Activated CD8-positive, alpha-beta memory T cell treated with anti-CD3 and anti-CD28 coated beads for 48 hours (primary cell): ENCODE measurements at regions not wholly inside any gene's neighbourhood (a gene's known extent, or its start where the extent isn't known, plus 50 kb on each side); places are given as distances from the start of the nearest gene placed in this dataset.

ENCODE experiments used
- DNase-seq, 3 experiments: peaks; one replicate each; pipeline ENCODE4 v3.0.0-alpha.2; 2020; ENCODE audit warnings: low read depth in 2 of 3, low spot score in 2 of 3

DNA sequence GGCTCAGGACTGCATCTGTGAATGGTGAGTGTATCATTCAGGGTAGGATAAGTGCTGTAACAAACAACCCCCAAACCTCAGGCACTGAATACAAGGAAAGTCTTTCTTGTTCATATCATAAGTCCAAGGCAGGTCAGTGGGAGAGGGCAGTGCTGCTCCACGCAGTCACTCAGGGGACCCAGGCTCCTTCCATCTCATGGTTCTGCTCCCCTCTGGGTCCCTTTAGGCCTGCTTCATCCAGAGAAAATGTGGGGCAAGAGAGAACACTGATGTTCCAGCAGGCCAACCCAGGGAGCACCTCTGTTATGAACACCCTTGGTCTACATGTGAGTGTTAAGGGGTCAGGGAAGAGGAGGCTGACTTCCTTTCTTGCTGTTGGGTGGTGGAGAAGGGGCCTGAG, 187.8 kb downstream of the CHST1 start:
- no peak for DNase-seq

DNA sequence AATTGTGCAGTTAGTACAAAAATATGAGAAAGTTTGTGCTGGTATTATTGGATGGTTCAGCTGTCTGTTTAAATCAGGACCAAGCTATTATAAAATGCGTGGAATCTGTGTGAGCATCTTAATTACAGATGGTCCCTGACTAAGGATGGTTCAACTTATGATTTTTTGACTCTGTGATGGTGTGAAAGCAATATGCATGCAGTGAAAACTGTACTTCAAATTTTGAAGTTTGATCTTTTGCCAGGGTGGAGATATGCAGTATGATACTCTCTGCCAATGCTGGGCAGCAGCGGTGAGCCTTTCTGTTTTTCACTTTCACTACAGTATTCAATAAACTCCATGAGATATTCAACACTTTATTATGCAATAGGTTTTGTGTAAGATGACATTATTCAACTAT, 189.3 kb downstream of the CHST1 start:
- DNase-seq, result no peak

DNA sequence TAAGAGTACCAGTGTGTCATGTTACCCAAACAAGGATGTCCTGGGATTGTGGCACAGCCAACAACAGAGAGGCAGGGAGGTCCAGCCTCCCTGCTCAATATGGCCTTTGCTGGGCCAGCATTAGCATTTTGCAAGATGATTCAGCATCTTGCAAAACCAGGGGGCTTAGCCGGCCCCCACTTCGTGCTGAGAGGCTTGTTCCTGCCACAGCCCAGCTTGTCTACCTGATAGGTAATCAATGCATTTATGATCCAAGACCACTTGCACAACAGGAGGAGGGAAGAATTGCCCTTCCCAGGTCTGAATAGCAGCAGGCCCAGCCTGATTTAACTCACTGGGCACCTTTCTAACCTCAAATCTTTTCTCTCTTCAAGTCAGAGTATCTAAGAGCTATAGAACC, 189.0 kb upstream of the SYT13 start:
- DNase-seq, result no peak

DNA sequence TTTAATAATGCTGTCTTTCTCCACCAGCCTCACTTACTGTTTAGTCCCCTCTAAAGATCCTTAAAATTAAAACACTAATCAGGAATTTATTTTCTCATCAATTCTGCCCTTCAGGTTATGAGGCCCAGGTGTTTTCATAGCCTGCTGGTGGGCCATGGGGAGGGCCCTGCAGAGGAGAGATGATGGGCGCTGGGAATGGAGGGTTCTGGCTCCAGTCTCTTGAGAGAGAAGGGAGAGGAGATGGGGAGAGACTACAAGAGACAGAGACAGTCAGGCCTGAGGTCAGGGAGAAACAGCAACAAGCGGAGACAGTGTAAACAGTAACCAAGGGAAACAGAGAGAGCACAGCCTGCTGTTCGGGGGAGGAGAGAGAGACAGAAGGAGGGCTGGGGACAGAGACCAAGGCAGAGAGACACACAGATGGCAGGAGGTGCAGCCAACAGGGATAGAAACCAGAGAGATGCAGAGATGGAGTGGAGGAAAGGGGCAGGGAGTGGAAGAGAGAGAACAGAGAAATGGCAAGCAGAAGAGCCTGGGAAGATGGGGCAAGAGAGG, 187.3 kb upstream of the SYT13 start:
- no peak for DNase-seq

DNA sequence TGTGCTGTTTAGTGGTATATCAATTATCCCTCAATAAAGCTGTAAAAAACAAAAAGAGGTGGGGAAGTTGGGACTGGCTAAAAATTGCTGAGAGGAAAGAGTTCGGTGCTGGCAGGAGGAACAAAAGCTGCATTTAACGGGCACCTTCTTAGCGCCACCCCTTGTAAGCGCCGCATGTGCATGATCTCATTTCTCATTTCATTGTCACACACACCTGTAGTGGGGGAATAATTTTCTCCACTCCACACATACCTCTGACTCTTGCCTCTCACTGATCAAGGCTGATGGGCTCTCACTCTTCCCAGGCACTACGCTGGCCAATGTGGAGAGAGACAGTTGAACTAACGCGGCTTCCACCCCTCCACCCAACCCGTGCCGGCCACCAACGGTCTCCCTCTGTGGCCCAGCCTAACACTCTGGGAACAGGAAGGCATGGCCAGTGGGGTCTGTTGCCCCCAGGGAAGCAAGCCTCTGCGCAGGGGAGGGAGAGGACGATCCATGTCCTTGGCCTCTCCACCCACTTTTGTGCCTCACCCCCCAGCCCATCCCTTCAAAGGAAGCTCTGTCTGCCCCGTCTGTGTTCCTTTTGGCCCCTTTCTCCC, 186.7 kb upstream of the SYT13 start:
- no peak for DNase-seq

DNA sequence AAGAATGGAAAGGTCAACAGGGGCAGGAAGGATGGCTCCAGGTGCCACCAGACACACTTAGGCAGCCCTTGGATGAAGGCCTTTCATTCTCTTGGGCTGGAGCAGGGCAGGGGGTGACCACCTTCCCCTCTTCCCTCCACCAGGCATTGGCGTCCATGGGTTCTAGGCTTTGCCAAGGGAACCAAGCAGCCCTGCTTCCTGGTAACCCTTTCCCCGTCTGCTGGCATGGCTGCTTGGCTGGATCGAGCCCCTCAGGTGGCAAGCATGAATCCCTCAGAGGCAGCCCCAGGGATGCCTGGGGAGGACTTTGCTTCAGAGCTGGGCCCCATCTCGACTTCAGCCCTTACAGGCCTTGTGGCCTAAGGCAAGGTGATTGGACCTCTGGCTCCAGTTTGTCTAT, 185.1 kb upstream of the SYT13 start:
- no peak for DNase-seq

DNA sequence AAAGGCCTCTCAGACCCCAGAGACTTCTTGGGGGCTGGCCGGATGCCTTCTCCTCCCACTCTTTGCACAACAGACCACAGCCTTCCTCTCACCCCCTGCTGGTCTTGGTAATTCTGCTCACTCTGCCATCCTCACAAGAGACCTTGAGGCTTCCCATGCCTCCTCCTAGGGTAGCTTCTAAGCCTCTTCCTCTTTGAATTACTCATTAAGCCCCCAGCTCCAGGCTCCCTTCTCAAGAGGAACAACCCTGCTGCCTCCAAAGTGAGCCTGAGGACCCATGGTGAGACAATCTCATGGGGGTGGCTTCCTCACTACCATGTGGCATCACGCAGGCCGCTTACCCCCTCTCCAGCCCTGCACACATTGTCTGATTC, 184.6 kb upstream of the SYT13 start:
- DNase-seq, result no peak

DNA sequence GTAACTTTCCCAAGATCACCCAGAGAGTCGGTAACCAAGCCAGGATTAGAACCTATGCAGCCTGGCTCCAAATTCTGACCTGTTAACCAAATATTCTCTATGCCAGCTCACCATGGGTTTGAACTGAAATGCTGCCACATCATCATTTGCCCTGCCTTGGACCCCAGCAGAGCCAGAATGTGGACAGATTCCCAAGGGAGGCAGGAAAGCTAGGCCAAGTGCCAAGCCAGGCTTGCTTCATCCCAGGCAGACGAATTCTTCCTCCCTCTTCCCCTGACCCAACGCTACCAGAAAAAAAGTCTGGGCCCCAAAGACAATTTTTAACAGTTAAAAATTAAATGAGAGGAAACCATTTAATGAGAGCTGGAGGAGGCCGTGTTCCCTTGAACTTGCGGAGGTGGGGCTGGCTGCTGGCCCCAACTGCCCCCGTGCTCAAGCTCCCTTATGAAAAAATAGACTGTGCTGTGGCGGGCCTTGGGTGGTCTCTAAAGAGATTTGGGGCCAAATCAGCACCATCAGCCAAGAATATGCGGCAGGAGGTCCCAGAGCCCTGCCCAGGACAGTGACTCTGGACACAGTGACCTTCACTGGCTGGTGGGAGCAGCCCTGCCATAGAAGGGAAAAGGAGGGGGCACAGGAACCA, 184.1 kb upstream of the SYT13 start:
- no peak for DNase-seq

DNA sequence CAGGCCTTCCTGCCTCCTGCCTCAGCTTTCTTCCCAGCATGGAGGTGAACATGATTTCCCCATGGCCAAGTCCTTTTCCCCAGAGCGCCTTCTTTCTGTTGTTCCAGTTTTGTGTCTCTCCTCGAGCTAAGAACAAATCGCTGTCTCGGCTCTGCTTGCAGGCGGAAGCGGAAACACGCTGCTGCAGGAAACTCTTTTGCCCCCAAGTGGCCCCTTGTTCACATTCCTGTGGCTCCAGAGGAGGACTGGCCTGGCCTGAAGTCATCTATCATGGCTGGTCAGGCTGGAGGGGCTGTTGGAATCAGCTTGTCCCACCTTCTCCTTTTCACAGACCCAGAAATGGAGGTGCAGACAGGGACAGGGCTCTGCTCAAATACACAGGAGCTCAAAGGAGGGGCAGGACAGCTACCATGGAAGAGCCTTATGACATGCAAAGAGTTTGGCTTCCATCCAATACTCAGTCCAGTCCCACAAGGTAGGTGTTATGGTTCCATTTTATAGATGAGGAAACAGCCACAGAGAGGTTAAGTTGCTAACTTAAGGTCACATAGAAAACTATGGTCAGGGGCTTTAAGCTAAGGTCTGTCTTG, 182.2 kb upstream of the SYT13 start:
- DNase-seq, result no peak

DNA sequence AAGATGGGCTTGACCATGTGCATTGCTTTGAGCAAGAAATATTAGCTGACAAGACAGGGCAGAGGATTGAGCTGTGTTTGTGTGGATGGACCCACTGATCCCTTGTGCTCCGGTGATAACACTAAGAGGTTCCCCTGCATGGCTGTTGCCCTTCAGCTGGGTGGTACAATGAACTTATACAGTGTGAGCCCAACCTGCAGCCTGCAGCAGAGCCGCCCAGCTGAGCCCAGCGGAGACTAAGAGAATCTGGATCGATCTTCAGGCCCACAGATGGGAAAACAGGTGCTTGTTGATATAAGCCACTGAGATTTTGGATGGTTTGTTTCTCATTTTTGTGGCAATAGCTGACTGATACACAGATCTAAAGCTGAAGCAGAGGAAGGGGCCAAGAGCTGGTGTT, 177.4 kb upstream of the SYT13 start:
- no peak for DNase-seq

DNA sequence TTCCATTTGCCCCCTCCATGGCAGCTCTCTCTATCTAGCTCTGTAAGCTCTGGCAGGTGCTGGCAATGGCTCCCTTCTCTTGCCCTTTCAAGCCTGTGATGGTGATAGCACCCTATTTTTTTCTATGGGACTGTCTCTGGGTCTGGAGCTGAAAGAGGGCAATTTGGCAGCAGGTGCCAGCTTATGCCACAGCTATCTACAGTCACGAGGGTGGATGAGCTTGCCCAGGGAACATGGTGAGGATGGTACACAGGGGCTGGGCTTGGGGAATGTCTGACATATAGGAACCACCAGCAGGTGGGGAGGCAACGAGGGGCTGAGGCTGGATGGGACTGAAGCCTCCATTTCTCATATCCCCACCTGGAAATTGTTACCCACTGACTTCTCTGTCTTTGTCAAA, 175.4 kb upstream of the SYT13 start:
- no peak for DNase-seq

DNA sequence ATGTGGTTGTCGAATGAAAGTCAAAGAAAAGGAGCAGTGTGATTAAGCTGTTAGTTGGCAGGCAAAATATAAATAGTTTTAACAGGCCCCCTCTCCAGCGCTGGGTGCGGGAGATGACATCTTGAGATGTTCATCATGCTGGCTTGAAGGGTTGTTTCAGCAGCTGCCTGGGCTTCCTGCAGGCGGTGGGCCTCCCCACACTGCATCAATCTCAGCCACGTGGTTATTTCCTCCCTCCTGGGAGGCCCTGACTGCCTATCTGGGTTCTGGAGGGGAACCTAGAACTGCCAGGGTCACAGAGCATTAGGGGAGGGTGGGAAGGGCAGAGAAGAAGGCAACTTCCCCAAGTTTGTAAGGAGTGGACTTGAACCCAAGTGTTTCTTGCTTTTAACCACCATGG, 173.3 kb upstream of the SYT13 start:
- DNase-seq, result no peak

DNA sequence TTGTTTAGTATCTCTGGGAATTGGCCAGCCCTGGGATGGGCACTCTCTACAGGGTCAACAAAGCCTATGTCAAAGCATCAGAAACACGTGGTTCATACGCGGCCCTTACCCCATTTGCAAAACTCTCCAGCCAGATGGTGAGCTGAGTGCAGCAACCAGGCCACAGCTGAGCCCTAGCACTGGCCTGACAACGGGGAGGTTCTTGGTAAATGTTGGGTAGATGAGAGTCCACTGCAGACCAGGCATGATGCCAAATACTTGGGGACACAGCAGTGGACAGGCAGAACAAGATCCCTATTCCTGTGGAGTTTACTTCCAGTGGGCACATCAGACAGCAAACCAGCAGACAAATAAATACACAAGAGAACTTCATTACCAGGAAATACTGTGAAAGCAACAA, 172.1 kb upstream of the SYT13 start:
- no peak for DNase-seq

DNA sequence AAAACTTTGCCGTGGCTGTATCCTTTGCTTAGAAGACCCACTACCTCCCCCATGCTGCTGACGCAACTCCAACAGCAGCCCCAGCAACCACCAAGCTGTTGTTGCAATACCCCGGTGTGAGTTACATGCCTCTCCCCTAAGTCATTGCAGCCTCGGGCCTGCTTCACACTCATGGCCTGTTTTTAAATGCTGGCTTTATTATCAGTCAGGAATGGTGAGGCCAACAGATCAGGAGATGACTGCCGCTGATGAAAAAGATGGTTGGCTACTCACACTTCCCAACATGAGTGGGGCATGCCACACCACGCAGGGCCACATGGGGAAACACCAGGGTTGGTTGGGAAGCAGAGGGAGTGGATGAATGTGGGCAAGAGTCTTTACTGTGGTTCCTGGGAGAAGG, 171.5 kb upstream of the SYT13 start:
- no peak for DNase-seq

DNA sequence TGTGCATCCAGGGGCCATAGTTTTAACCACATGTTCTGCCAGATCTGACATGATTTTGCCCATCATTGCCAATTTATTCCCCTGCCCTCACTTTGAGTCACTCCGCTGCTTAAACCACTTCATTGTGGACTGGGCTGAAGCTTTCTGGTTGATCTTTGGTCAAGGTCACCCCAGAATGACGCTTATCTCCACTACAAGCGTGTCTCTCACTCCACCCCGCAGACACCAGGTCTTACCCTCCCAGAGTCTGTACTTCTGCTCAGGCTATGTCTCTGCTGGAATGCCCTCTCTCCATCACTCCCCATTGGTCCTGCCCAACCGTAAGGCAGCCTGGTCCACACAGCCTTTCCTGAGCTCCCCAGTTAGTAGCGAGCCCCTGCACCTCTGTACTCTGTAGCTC, 170.5 kb upstream of the SYT13 start:
- no peak for DNase-seq

DNA sequence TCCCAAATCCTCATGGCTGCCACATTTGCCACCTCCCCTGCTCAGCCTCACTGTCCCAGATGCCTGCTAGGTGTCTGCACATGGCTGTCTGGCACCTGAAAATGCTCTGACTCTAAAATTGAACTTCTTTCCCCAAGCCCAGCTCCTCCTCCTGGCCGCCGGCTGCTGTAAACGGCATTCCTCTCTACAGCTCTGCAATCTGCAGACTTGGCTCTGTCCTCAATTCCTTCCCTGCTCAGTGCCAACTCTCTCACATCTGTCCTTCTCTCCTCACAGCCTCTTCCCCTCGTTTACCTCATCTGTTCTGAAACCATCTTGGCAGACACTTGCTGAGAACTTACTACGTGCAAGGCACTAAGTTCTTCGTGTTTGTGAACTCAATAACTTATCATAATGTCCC, 169.4 kb upstream of the SYT13 start:
- DNase-seq, result no peak

DNA sequence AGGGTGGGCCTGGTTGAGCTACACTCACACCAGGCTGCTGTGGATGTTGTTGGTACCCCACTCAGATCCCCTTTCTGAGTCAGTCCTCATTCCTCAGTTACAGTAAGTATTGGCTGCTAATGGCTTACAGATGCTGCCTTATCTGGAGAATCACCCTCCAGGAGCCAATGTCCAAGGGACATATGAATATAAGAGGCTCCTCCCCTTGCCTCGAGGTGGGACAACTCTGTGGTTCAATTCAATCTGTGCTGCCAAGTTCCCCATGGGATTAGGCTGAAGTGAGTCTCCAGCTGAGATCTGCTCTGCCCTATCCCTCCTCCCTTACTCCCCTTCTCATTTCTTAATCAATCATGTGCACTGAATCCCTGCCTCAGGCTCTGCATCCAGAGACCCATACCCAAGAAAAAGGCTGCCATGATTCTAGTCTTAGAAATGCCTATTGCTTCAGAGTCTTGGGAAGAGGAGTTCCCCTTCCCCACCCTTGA, 168.8 kb upstream of the SYT13 start:
- DNase-seq, result no peak

DNA sequence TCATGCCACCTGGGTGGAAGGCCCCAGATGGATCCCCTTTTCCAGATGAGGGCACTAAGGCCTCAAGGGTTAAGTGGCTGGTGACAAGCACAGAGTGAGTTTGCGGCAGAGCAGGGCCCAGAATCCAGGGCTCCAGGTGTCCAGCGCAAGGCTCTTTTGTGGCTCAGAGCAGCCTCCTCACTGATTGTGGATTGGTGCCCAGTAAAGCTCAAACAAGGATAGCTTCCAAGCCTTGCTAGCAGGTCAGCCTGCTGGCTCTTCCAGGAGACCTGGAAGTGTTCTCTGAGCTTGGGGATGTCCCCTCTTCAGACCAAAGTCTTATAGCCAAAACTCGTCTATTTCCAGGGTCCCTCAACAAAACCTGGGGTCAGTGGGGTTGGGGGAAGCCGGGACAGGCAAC, 167.6 kb upstream of the SYT13 start:
- no peak for DNase-seq

DNA sequence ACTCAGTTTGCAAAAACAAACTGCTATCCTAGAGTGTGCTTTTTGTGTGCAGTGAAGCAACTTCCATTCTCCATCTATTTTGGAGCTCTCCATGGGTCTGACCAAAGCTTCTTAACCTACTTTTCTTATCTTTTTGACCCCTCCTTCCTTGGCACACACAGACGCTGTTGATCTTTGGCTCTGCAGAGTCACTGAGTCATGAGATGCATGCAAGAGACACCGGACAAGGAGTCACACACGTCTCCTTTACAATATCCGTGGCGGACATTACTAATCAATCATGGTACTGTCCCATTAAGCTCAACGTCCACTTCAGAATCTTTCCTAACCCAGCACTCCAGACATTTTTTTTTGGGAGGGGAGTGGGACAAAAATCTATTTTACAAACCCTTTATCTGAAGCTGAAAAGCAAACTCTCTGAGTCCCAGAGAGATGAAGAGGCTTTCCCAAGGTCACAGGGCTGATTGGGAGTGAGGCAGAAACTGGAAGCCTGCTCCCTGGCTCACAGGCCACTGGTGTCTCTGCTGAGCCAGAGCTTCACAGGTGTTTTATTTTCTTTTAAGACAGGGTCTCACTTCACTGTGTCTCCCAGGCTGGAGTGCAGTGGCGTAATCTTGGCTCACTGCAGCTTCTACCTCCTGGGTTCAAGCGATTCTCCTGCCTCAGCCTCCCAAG, 165.8 kb upstream of the SYT13 start:
- DNase-seq, result no peak

DNA sequence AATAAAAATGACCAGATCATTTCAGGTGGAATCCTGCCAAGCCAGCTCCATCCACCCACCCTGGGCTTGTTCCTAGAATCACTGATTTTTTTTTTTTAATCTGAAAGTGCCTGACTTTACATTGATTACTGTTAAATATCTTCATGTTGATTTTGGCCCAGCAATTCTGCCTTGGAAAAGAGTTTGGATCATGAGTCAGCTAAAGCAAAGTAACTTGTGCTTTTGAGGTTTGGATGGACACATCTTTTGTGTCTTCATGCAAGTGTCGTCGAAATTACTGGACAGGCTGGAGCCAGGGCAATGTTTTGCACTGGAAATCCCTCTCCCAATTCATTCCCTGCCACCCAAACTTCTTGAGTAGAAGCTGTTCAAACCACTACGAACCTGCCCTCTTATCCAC, 164.0 kb upstream of the SYT13 start:
- DNase-seq, result no peak

DNA sequence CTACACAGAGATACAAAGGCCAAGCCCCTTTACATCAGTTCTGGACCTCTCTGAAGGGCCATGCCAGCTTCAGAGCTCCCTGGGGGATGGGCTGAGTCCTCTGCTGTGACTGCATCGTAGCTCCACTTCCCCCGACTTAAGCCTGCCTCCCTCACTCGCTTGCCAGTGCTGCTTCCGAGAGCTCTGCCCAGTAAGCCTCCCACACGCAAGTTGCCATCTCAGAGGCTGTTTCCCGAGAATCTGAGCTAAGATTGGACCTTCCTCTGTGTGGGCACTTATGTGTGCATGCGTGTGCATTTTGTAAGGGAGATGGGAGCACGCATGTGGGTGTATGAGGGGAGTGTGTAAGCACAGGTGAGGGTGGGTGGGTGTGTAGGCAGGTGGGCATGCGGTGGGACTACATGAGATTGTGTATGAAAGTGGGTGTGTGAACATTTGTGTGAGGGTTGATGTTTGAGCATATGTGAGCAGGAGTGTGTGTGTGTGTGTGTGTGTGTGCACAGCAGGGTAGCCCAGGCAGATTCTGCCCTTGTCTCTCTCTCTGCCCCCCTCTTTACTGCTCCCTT, 163.0 kb upstream of the SYT13 start:
- no peak for DNase-seq

DNA sequence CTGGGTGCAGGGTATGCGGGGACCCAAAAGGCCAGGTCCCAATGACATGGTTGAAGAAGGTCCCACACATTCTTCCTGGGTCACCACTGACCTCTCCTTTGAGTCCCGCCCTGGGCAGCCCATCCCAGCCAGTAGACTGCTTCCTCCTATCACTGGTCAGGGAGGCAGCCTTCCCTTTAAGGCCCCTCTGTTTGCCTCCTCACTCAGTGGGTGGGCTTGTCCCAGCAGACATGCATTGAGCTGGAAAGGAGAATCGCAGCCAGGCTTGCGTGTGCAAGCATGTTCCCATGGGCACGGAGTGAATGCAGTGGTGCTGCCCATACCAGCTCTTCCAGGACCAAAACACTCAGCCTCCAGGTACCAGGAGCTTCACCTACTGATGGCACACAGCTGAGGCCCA, 162.4 kb upstream of the SYT13 start:
- DNase-seq, result no peak
